HEK293T (cell line): ENCODE measurements at regions not wholly inside any gene's neighbourhood (a gene's known extent, or its start where the extent isn't known, plus 50 kb on each side); places are given as distances from the start of the nearest gene placed in this dataset.

Experiments used
- ARNT ChIP-seq: fragments of 450-650 bp; IDR thresholded peaks from 2 replicates; pipeline ENCODE4 v1.6.1; 2017; ENCODE audit warnings: mild to moderate bottlenecking
- BHLHE40 ChIP-seq: fragments of 450-650 bp; IDR thresholded peaks from 2 replicates; pipeline ENCODE4 v1.6.1; 2016; ENCODE audit warnings: mild to moderate bottlenecking, moderate library complexity, borderline replicate concordance
- ELF4 ChIP-seq: fragments of 450-650 bp; IDR thresholded peaks from 2 replicates; pipeline ENCODE4 v1.6.1; 2017; ENCODE audit warnings: antibody characterized with exemption
- FOXA1 ChIP-seq: fragments of 450-650 bp; IDR thresholded peaks from 2 replicates; pipeline ENCODE4 v1.6.1; 2016; ENCODE audit warnings: mild to moderate bottlenecking
- FOXK2 ChIP-seq: fragments of 450-650 bp; IDR thresholded peaks from 2 replicates; pipeline ENCODE4 v1.6.1; 2016; ENCODE audit warnings: mild to moderate bottlenecking
- FOXM1 ChIP-seq: fragments of 450-650 bp; IDR thresholded peaks from 2 replicates; pipeline ENCODE4 v1.6.1; 2017; ENCODE audit warnings: mild to moderate bottlenecking, borderline replicate concordance
- LEF1 ChIP-seq: fragments of 450-650 bp; IDR thresholded peaks from 2 replicates; pipeline ENCODE4 v1.6.1; 2017; ENCODE audit warnings: mild to moderate bottlenecking, borderline replicate concordance
- NFRKB ChIP-seq: fragments of 450-650 bp; IDR thresholded peaks from 2 replicates; pipeline ENCODE4 v1.6.1; 2016; ENCODE audit warnings: mild to moderate bottlenecking, moderate library complexity
- PKNOX1 ChIP-seq: fragments of 450-650 bp; IDR thresholded peaks from 2 replicates; pipeline ENCODE4 v1.6.1; 2016
- SP1 ChIP-seq: fragments of 450-650 bp; IDR thresholded peaks from 2 replicates; pipeline ENCODE4 v1.6.1; 2017
- SUZ12 ChIP-seq: fragments of 450-650 bp; IDR thresholded peaks from 2 replicates; pipeline ENCODE4 v1.6.1; 2016; ENCODE audit warnings: mild to moderate bottlenecking
- TARDBP ChIP-seq: fragments of 450-650 bp; IDR thresholded peaks from 2 replicates; pipeline ENCODE4 v1.6.1; 2016
- ZNF384 ChIP-seq: fragments of 450-650 bp; IDR thresholded peaks from 2 replicates; pipeline ENCODE4 v1.6.1; 2016

DNA sequence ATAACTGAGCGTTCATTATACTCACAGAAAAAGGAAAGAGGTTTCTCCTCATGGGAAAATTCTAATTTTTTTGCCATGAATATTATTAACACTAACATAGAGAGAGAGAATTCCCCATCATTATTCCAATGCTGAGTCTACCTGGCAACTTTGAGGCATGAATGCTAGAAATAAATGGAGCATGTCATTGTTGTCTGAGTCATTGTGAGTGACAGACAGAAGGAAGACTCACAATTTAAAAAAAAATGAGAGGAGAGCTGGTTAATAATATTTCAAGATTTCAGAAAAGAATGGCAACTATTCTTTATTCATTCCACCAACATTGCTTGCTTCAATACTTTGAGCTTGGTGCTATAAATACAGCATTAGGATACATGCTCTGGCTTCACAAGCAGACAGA is 170.4 kb upstream of the HS3ST1 start:
- no peak for TF ChIP-seq ARNT
- TF ChIP-seq ZNF384 = no peak
- no peak for TF ChIP-seq SP1
- TF ChIP-seq FOXA1 = no peak
- no peak for TF ChIP-seq ELF4
- TF ChIP-seq TARDBP = no peak
- TF ChIP-seq FOXM1 = no peak
- no peak for TF ChIP-seq PKNOX1
- no peak for TF ChIP-seq LEF1
- TF ChIP-seq SUZ12 = no peak
- no peak for TF ChIP-seq FOXK2
- no peak for TF ChIP-seq NFRKB
- no peak for TF ChIP-seq BHLHE40
